PC-3 (cell line): ENCODE measurements at regions not wholly inside any gene's neighbourhood (a gene's known extent, or its start where the extent isn't known, plus 50 kb on each side); places are given as distances from the start of the nearest gene placed in this dataset.

Experiments
- ATAC-seq: fragments of 200-7000 bp; cut with Tn5 transposase; 2 replicates; pipeline ENCODE4 v1.9.1; 2020; ENCODE audit warnings: mild to moderate bottlenecking, moderate library complexity
- BruUV-seq: library from RNA; stranded (reverse); fragments of 400-500 nt; replicated peaks from 2 replicates; lab custom pipeline; 2021; lab: Mats Ljungman, UMichigan
- CTCF ChIA-PET: fragments of 300-600 bp; sonication (Branson Sonifier 250); formaldehyde crosslinking; loops from one replicate; lab custom pipeline; 2022; ENCODE audit warnings: antibody characterized with exemption; lab: Charles Lee
- POLR2A ChIA-PET: fragments of 300-600 bp; sonication (Branson Sonifier 250); formaldehyde crosslinking; loops from one replicate; lab custom pipeline; 2022; ENCODE audit warnings: antibody characterized with exemption; ENCODE audit not compliant: unreplicated experiment; lab: Charles Lee
- DNase-seq: peaks from one replicate; pipeline ENCODE4 v3.0.0-alpha.2; 2015
- H2AFZ ChIP-seq: fragments of 300-600 bp; sonication (generic); 2 replicates; pipeline ENCODE4 v1.6.0; 2016; ENCODE audit warnings: antibody characterized with exemption, low read length
- H3F3A ChIP-seq: fragments of 300-600 bp; sonication (generic); one replicate; pipeline ENCODE4 v1.6.0; 2017; ENCODE audit warnings: antibody characterized with exemption, low read length, control low read depth, mild to moderate bottlenecking; ENCODE audit not compliant: unreplicated experiment
- H3K27ac ChIP-seq: fragments of 300-600 bp; sonication (generic); 2 replicates; pipeline ENCODE4 v1.5.1; 2016; ENCODE audit warnings: mild to moderate bottlenecking, low read length
- H3K27me3 ChIP-seq: fragments of 300-600 bp; sonication (generic); 2 replicates; pipeline ENCODE4 v1.6.1; 2016; ENCODE audit warnings: low read length, mixed read lengths
- H3K36me3 ChIP-seq: fragments of 300-600 bp; sonication (generic); 2 replicates; pipeline ENCODE4 v1.6.1; 2016; ENCODE audit warnings: low read depth, mixed run types, low read length, mixed read lengths
- H3K4me1 ChIP-seq: fragments of 300-600 bp; sonication (generic); 2 replicates; pipeline ENCODE4 v1.5.1; 2016; ENCODE audit warnings: low read length; ENCODE audit not compliant: insufficient read depth
- H3K4me2 ChIP-seq: fragments of 300-600 bp; sonication (generic); 2 replicates; pipeline ENCODE4 v1.6.0; 2016; ENCODE audit warnings: low read length
- H3K4me3 ChIP-seq: fragments of 300-600 bp; sonication (generic); 2 replicates; pipeline ENCODE4 v1.5.1; 2016; ENCODE audit warnings: mild to moderate bottlenecking, low read length, mixed read lengths
- H3K79me2 ChIP-seq: fragments of 300-600 bp; sonication (generic); 2 replicates; pipeline ENCODE4 v1.6.1; 2017; ENCODE audit warnings: low read length, mixed read lengths
- H3K9ac ChIP-seq: fragments of 300-600 bp; sonication (generic); 2 replicates; pipeline ENCODE4 v1.6.0; 2016; ENCODE audit warnings: mild to moderate bottlenecking, low read length
- H3K9me2 ChIP-seq: fragments of 300-600 bp; sonication (generic); replicated peaks from 2 replicates; pipeline ENCODE4 v1.6.1; 2016; ENCODE audit warnings: mixed run types, low read length, mixed read lengths
- H3K9me3 ChIP-seq: fragments of 300-600 bp; sonication (generic); 2 replicates; pipeline ENCODE4 v1.6.1; 2016; ENCODE audit warnings: low read length, mixed read lengths
- H4K20me1 ChIP-seq: fragments of 300-600 bp; sonication (generic); 2 replicates; pipeline ENCODE4 v1.6.1; 2016; ENCODE audit warnings: low read length, mixed read lengths
- CTCF ChIP-seq: fragments of 300-600 bp; sonication (generic); conservative IDR thresholded peaks from 2 replicates; pipeline ENCODE4 v1.5.1; 2017; ENCODE audit warnings: antibody characterized with exemption, low read depth, mild to moderate bottlenecking, low read length
- EZH2 ChIP-seq: fragments of 300-600 bp; sonication (generic); IDR thresholded peaks from one replicate; pipeline ENCODE4 v1.6.1; 2017; ENCODE audit warnings: antibody characterized with exemption, mild to moderate bottlenecking, low read length; ENCODE audit not compliant: unreplicated experiment
- EZH2phosphoT487 ChIP-seq: fragments of 300-600 bp; sonication (generic); IDR thresholded peaks from 2 replicates; pipeline ENCODE4 v1.6.1; 2018; ENCODE audit warnings: mild to moderate bottlenecking, antibody characterized with exemption, low read length, borderline replicate concordance
- intact Hi-C: fragments of 100-400 bp; cut with micrococcal nuclease; formaldehyde crosslinking; loops from 2 replicates; pipeline ENCODE4 v1.9.0; 2023

GRCh38 chr16:51815523-51815922 lies 664.5 kb upstream of the SALL1 start:
- H3K4me2 ChIP-seq = no peak overlapping the region
- ChIA-PET POLR2A (no interaction called here), CTCF (no interaction called here)
- no peak overlapping the region for H2AFZ ChIP-seq
- H3K4me1 ChIP-seq = no peaks in the 10 kb centered on the region
- TF ChIP-seq EZH2 (no peak), EZH2phosphoT487 (no peak), CTCF (no peak)
- no peaks in the 10 kb centered on the region for H4K20me1 ChIP-seq
- no peaks in the 10 kb centered on the region for H3K27me3 ChIP-seq
- no peaks in the 10 kb centered on the region for H3K9me3 ChIP-seq
- DNase-seq = no peak
- intact Hi-C loops = loop anchor here (10.0 kb wide), 1 partner anchor 169 kb away; no protein-coding TSS in a partner anchor
- no peaks in the 10 kb centered on the region for H3K9me2 ChIP-seq
- H3K27ac ChIP-seq = no peak overlapping the region
- H3K79me2 ChIP-seq = no peaks in the 10 kb centered on the region
- H3K36me3 ChIP-seq = no peaks in the 10 kb centered on the region
- no peak overlapping the region for H3K4me3 ChIP-seq
- BruUV-seq = no TSS peak
- H3F3A ChIP-seq = no peaks in the 10 kb centered on the region
- no peak for ATAC-seq
- no peak overlapping the region for H3K9ac ChIP-seq

- Histone ChIP-seq H3K79me2 (no peaks in the 10 kb centered on the region), H2AFZ (no peak overlapping the region), H3K36me3 (no peaks in the 10 kb centered on the region), H3K4me3 (no peak overlapping the region), H4K20me1 (no peaks in the 10 kb centered on the region), H3K9ac (no peak overlapping the region), H3K4me2 (no peak overlapping the region), H3K27me3 (no peaks in the 10 kb centered on the region), H3K9me2 (no peaks in the 10 kb centered on the region), H3K4me1 (no peaks in the 10 kb centered on the region), H3K27ac (no peak overlapping the region), H3F3A (no peaks in the 10 kb centered on the region), H3K9me3 (no peaks in the 10 kb centered on the region)
- no peak for TF ChIP-seq EZH2phosphoT487
- TF ChIP-seq CTCF = no peak
- no peak for TF ChIP-seq EZH2
- CTCF ChIA-PET = no interaction called here
- intact Hi-C loops = loop anchor here (10.0 kb wide), 1 partner anchor 170 kb away; no protein-coding TSS in a partner anchor
- POLR2A ChIA-PET = no interaction called here
- ATAC-seq (no peak), DNase-seq (no peak)
- no TSS peak for BruUV-seq
These were observed 663.5 kb upstream of the SALL1 start for GRCh38 chr16:51814617-51815016.

- POLR2A ChIA-PET = no interaction called here
- Histone ChIP-seq H3K9me2 (no peaks in the 10 kb centered on the region), H3K36me3 (no peaks in the 10 kb centered on the region), H3K79me2 (no peaks in the 10 kb centered on the region), H3K27me3 (no peaks in the 10 kb centered on the region), H4K20me1 (no peaks in the 10 kb centered on the region), H3F3A (no peaks in the 10 kb centered on the region), H3K9ac (no peak overlapping the region), H2AFZ (no peak overlapping the region), H3K4me1 (no peaks in the 10 kb centered on the region), H3K27ac (no peak overlapping the region), H3K4me3 (no peak overlapping the region), H3K9me3 (no peaks in the 10 kb centered on the region), H3K4me2 (no peak overlapping the region)
- DNase-seq = no peak
- CTCF ChIA-PET = no interaction called here
- ATAC-seq = no peak
- TF ChIP-seq EZH2 = no peak
- TF ChIP-seq EZH2phosphoT487 = no peak
- no peak for TF ChIP-seq CTCF
- BruUV-seq = no TSS peak
- intact Hi-C loops = loop anchor here (10.0 kb wide), 1 partner anchor 171 kb away; no protein-coding TSS in a partner anchor
These were observed 662.5 kb upstream of the SALL1 start for GRCh38 chr16:51813609-51814008.
